Caco-2 (cell line): ENCODE measurements at regions not wholly inside any gene's neighbourhood (a gene's known extent, or its start where the extent isn't known, plus 50 kb on each side); places are given as distances from the start of the nearest gene placed in this dataset.

Source experiments
- BruUV-seq: library from RNA; stranded (reverse); fragments of 400-500 nt; replicated peaks from 2 replicates; lab custom pipeline; 2021; lab: Mats Ljungman, UMichigan
- CTCF ChIA-PET: fragments of 300-600 bp; sonication (Branson Sonifier 250); formaldehyde crosslinking; loops from one replicate; lab custom pipeline; 2022; ENCODE audit warnings: antibody characterized with exemption; lab: Charles Lee
- POLR2A ChIA-PET: fragments of 300-600 bp; sonication (Branson Sonifier 250); formaldehyde crosslinking; loops from one replicate; lab custom pipeline; 2022; ENCODE audit warnings: antibody characterized with exemption; lab: Charles Lee
- DNase-seq, 2 experiments: peaks; one replicate each; pipeline versions ENCODE4 v3.0.0 to v3.0.0-alpha.2; 2020 to 2022
- H3K27me3 ChIP-seq: replicated peaks from 2 replicates; pipeline ENCODE4 v1.6.0; 2011; ENCODE audit warnings: low read length; ENCODE audit not compliant: control insufficient read depth, insufficient read depth
- H3K36me3 ChIP-seq: 2 replicates; pipeline ENCODE4 v1.5.1; 2011; ENCODE audit warnings: low read length; ENCODE audit not compliant: control insufficient read depth, insufficient read depth
- H3K4me1 ChIP-seq: fragments of 250-450 bp; sonication (Bioruptor Pico); 2 replicates; pipeline ENCODE4 v1.5.1; 2020; ENCODE audit warnings: mild to moderate bottlenecking
- H3K4me3 ChIP-seq: 2 replicates; pipeline ENCODE4 v1.5.1; 2011; ENCODE audit warnings: low read depth, mild to moderate bottlenecking, control low read depth, low read length
- H3K9me3 ChIP-seq: fragments of 250-450 bp; sonication (Bioruptor Pico); 2 replicates; pipeline ENCODE4 v1.5.1; 2020; ENCODE audit warnings: mild to moderate bottlenecking, moderate library complexity
- H3K27ac Mint-ChIP-seq: one replicate; pipeline ENCODE4 v1.8.0; 2022; ENCODE audit warnings: mixed read lengths; ENCODE audit not compliant: unreplicated experiment
- H3K27me3 Mint-ChIP-seq: one replicate; pipeline ENCODE4 v1.8.0; 2022; ENCODE audit warnings: mixed read lengths; ENCODE audit not compliant: insufficient read depth, unreplicated experiment
- H3K36me3 Mint-ChIP-seq: one replicate; pipeline ENCODE4 v1.8.0; 2022; ENCODE audit warnings: mild to moderate bottlenecking, mixed read lengths; ENCODE audit not compliant: insufficient read depth, unreplicated experiment
- H3K4me1 Mint-ChIP-seq: one replicate; pipeline ENCODE4 v1.8.0; 2022; ENCODE audit warnings: low read depth, mixed read lengths; ENCODE audit not compliant: unreplicated experiment
- H3K4me3 Mint-ChIP-seq: one replicate; pipeline ENCODE4 v1.8.0; 2022; ENCODE audit warnings: mild to moderate bottlenecking, moderate library complexity, mixed read lengths; ENCODE audit not compliant: unreplicated experiment
- H3K9me3 Mint-ChIP-seq: one replicate; pipeline ENCODE4 v1.8.0; 2022; ENCODE audit warnings: mixed read lengths; ENCODE audit not compliant: unreplicated experiment
- intact Hi-C: fragments of 100-400 bp; cut with micrococcal nuclease; formaldehyde crosslinking; loops from one replicate; pipeline ENCODE4 v1.10.0; 2022; ENCODE audit not compliant: unreplicated experiment
- TF ChIP-seq, protein P1 (sequence below), 2 experiments: fragments of 200-600 bp in 1 of 2; IDR thresholded peaks; 1 replicate in 1 of 2; 2 replicates in 1 of 2; pipeline versions ENCODE4 v1.5.1 to v1.8.0; 2011 to 2022; ENCODE audit warnings: antibody characterized with exemption in 1 of 2, control low read depth in 1 of 2, inconsistent platforms in 1 of 2, low read depth in 1 of 2, low read length in 1 of 2, mild to moderate bottlenecking in 1 of 2, moderate library complexity in 1 of 2; ENCODE audit not compliant: insufficient read depth in 1 of 2, severe bottlenecking in 1 of 2, unreplicated experiment in 1 of 2

DNA sequence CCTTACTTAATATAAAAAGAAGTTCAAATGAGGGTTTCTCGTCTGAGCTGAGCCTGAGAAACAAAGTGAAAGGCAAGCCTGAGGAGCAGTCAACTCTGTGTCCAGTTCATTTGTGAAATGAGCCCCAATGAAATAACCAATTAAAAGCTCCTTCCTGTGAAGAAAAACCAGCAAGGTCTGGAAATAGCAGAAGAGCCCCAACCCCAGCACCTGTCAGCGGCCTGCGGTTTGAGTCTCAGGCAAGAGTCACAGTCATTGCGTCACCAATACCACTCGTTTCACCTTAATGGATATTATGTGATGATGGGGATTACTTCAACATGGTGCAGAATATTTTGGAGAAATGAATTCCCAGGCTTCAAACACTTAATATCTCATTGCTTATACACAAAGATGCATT, 211.3 kb upstream of the DPP6 start:
- H3K4me3 Mint-ChIP-seq: no peak overlapping the region
- H3K27ac Mint-ChIP-seq: no peak overlapping the region
- DNase-seq: no peak
- TF ChIP-seq, protein P1, sequence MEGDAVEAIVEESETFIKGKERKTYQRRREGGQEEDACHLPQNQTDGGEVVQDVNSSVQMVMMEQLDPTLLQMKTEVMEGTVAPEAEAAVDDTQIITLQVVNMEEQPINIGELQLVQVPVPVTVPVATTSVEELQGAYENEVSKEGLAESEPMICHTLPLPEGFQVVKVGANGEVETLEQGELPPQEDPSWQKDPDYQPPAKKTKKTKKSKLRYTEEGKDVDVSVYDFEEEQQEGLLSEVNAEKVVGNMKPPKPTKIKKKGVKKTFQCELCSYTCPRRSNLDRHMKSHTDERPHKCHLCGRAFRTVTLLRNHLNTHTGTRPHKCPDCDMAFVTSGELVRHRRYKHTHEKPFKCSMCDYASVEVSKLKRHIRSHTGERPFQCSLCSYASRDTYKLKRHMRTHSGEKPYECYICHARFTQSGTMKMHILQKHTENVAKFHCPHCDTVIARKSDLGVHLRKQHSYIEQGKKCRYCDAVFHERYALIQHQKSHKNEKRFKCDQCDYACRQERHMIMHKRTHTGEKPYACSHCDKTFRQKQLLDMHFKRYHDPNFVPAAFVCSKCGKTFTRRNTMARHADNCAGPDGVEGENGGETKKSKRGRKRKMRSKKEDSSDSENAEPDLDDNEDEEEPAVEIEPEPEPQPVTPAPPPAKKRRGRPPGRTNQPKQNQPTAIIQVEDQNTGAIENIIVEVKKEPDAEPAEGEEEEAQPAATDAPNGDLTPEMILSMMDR (IDR thresholded peaks at IDR 0.05; ENCODE audit: insufficient read depth in 1 of 2, low read depth in 1 of 2, low read length in 1 of 2, severe bottlenecking in 1 of 2, unreplicated experiment in 1 of 2): no peak
- POLR2A ChIA-PET: no interaction called here
- CTCF ChIA-PET: no interaction called here
- no peaks in the 10 kb centered on the region for H3K4me1 Mint-ChIP-seq
- BruUV-seq: no TSS peak
- H3K4me3 ChIP-seq: no peak overlapping the region
- H3K36me3 ChIP-seq: no peaks in the 10 kb centered on the region
- no peaks in the 10 kb centered on the region for H3K36me3 Mint-ChIP-seq
- H3K9me3 Mint-ChIP-seq: peaks cover 18% of the 10 kb centered on the region
- H3K4me1 ChIP-seq: no peaks in the 10 kb centered on the region
- no peaks in the 10 kb centered on the region for H3K27me3 ChIP-seq
- intact Hi-C loops: no loop called here
- H3K9me3 ChIP-seq: peaks cover 6% of the 10 kb centered on the region; the same call in 1 of the 2 replicates
- no peaks in the 10 kb centered on the region for H3K27me3 Mint-ChIP-seq

GRCh38 chr7:153847828-153848227, 204.4 kb upstream of the DPP6 start:
- peaks cover 48% of the 10 kb centered on the region for H3K9me3 Mint-ChIP-seq
- no peak for DNase-seq
- no TSS peak for BruUV-seq
- H3K36me3 ChIP-seq: no peaks in the 10 kb centered on the region
- no peaks in the 10 kb centered on the region for H3K27me3 Mint-ChIP-seq
- H3K36me3 Mint-ChIP-seq: no peaks in the 10 kb centered on the region
- H3K4me3 ChIP-seq: no peak overlapping the region
- H3K27ac Mint-ChIP-seq: no peak overlapping the region
- no peaks in the 10 kb centered on the region for H3K27me3 ChIP-seq
- H3K4me3 Mint-ChIP-seq: no peak overlapping the region
- TF ChIP-seq, protein P1 (IDR thresholded peaks at IDR 0.05; ENCODE audit: insufficient read depth in 1 of 2, low read depth in 1 of 2, low read length in 1 of 2, severe bottlenecking in 1 of 2, unreplicated experiment in 1 of 2): no peak
- peaks cover 5% of the 10 kb centered on the region; the same call in 1 of the 2 replicates for H3K9me3 ChIP-seq
- H3K4me1 ChIP-seq: no peaks in the 10 kb centered on the region
- CTCF ChIA-PET: no interaction called here
- intact Hi-C loops: no loop called here
- POLR2A ChIA-PET: no interaction called here
- no peaks in the 10 kb centered on the region for H3K4me1 Mint-ChIP-seq

GRCh38 chr7:153852261-153852660, 199.9 kb upstream of the DPP6 start:
- H3K4me3 Mint-ChIP-seq: no peak overlapping the region
- H3K9me3 ChIP-seq: no peaks in the 10 kb centered on the region; the same call in 1 of the 2 replicates
- H3K36me3 ChIP-seq: no peaks in the 10 kb centered on the region
- ChIA-PET CTCF (no interaction called here), POLR2A (no interaction called here)
- H3K27me3 Mint-ChIP-seq: no peaks in the 10 kb centered on the region
- no peaks in the 10 kb centered on the region for H3K4me1 Mint-ChIP-seq
- H3K4me1 ChIP-seq: no peaks in the 10 kb centered on the region
- no peak overlapping the region for H3K4me3 ChIP-seq
- peaks cover 29% of the 10 kb centered on the region for H3K9me3 Mint-ChIP-seq
- no peak overlapping the region for H3K27ac Mint-ChIP-seq
- no TSS peak for BruUV-seq
- intact Hi-C loops: no loop called here
- TF ChIP-seq, protein P1 (IDR thresholded peaks at IDR 0.05; ENCODE audit: insufficient read depth in 1 of 2, low read depth in 1 of 2, low read length in 1 of 2, severe bottlenecking in 1 of 2, unreplicated experiment in 1 of 2): no peak
- no peaks in the 10 kb centered on the region for H3K27me3 ChIP-seq
- H3K36me3 Mint-ChIP-seq: no peaks in the 10 kb centered on the region
- no peak for DNase-seq
